OCI-LY1 (cell line): ENCODE measurements at regions not wholly inside any gene's neighbourhood (a gene's known extent, or its start where the extent isn't known, plus 50 kb on each side); places are given as distances from the start of the nearest gene placed in this dataset.

Experiments
- CTCF ChIP-seq: fragments of 200-600 bp; sonication (generic), shearing (Covaris generic); IDR thresholded peaks from 2 replicates; pipeline ENCODE4 v1.5.1; 2017; ENCODE audit warnings: mild to moderate bottlenecking, antibody characterized with exemption, low read length, moderate library complexity, mixed read lengths
- EZH2 ChIP-seq: fragments of 200-600 bp; sonication (generic), shearing (Covaris generic); IDR thresholded peaks from 2 replicates; pipeline ENCODE4 v1.8.0; 2017; ENCODE audit warnings: borderline replicate concordance, mixed run types, mild to moderate bottlenecking, antibody characterized with exemption, low read length, moderate library complexity, mixed read lengths

GRCh38 chr16:17817943-17818342 is 347.2 kb upstream of the XYLT1 start:
- no peak for TF ChIP-seq CTCF
- TF ChIP-seq EZH2, result no peak
